Natural killer cell (primary cell): ENCODE measurements at regions not wholly inside any gene's neighbourhood (a gene's known extent, or its start where the extent isn't known, plus 50 kb on each side); places are given as distances from the start of the nearest gene placed in this dataset.

ENCODE experiments used
- ATAC-seq, 3 donors: fragments of 150-1000 bp in 2 of 3; fragments of 200-7000 bp in 1 of 3; cut with Tn5 transposase; 1 replicate in 1 of 3; 2 replicates in 2 of 3; pipeline ENCODE4 v1.10.0; 2021; ENCODE audit warnings: mild to moderate bottlenecking in 2 of 3, moderate library complexity in 2 of 3
- DNase-seq, 2 donors: peaks; one replicate each; pipeline versions ENCODE4 v3.0.0 to v3.0.0-alpha.2; 2013 to 2021; ENCODE audit warnings: mixed read lengths in 1 of 2
- H3K27ac ChIP-seq: one replicate; pipeline ENCODE4 v1.5.1; 2013; ENCODE audit warnings: mild to moderate bottlenecking, low read length
- H3K27me3 ChIP-seq: one replicate; pipeline ENCODE4 v1.6.1; 2013; ENCODE audit warnings: low read length; ENCODE audit not compliant: control insufficient read depth, insufficient read depth
- H3K36me3 ChIP-seq: one replicate; pipeline ENCODE4 v1.6.1; 2013; ENCODE audit warnings: low read length; ENCODE audit not compliant: control insufficient read depth, insufficient read depth
- H3K4me1 ChIP-seq: one replicate; pipeline ENCODE4 v1.6.1; 2013; ENCODE audit warnings: low read length; ENCODE audit not compliant: control insufficient read depth, insufficient read depth
- H3K4me3 ChIP-seq: one replicate; pipeline ENCODE4 v1.5.1; 2013; ENCODE audit warnings: low read length
- H3K9me3 ChIP-seq: one replicate; pipeline ENCODE4 v1.6.1; 2013; ENCODE audit warnings: low read length; ENCODE audit not compliant: control insufficient read depth, insufficient read depth
- H3K27ac Mint-ChIP-seq, 2 donors: one replicate each; pipeline ENCODE4 v1.8.0; 2022; ENCODE audit warnings: mild to moderate bottlenecking in 2 of 2, mixed read lengths in 2 of 2, moderate library complexity in 1 of 2
- H3K27me3 Mint-ChIP-seq, 2 donors: one replicate each; pipeline ENCODE4 v1.8.0; 2022; ENCODE audit warnings: low read depth in 2 of 2, mixed read lengths in 2 of 2
- H3K36me3 Mint-ChIP-seq: one replicate; pipeline ENCODE4 v1.8.0; 2022; ENCODE audit warnings: mixed read lengths
- H3K4me1 Mint-ChIP-seq, 2 donors: one replicate each; pipeline ENCODE4 v1.8.0; 2022; ENCODE audit warnings: mixed read lengths in 2 of 2
- H3K4me3 Mint-ChIP-seq: one replicate; pipeline ENCODE4 v1.8.0; 2022; ENCODE audit warnings: mild to moderate bottlenecking, moderate library complexity, mixed read lengths
- H3K9me3 Mint-ChIP-seq, 2 donors: one replicate each; pipeline ENCODE4 v1.8.0; 2022; ENCODE audit warnings: mixed read lengths in 2 of 2
- WGBS: methylation state at CpG from one replicate; pipeline ENCODE4 v1.1.7; 2013; ENCODE audit warnings: missing lambda C conversion rate; ENCODE audit not compliant: insufficient coverage; 5-methylcytosine and 5-hydroxymethylcytosine counted together
- intact Hi-C: fragments of 100-400 bp; cut with micrococcal nuclease; formaldehyde crosslinking; loops from one replicate; pipeline ENCODE4 v1.14.2; 2022
- TF ChIP-seq, protein P1 (sequence below): fragments of 200-600 bp; IDR thresholded peaks from one replicate; pipeline ENCODE4 v1.8.0; 2022; ENCODE audit warnings: antibody characterized with exemption

DNA sequence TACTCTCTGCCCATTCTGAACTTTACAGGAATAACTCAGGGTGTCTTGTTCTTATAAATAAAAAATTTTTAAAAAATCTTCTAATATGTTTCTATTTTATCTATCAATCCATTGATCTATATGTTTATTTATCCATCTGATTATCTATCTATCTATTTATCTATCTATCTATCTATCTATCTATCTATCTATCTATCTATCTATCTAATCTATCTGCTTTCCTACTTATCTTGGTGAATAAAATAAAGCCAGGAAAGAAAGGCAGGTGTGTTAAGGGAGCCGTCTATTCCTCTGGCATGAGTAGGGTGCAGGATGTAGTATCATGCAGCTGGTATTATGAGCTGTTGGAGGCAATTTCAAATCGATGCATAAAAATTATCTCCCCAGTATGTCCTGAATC, 153.0 kb downstream of the FOXA2 start:
- Mint-ChIP-seq H3K36me3 (no peaks in the 10 kb centered on the region), H3K9me3 (peaks cover 0 to 2% of the 10 kb centered on the region in 2 donors), H3K27ac (no peak overlapping the region), H3K4me1 (no peaks in the 10 kb centered on the region), H3K27me3 (no peaks in the 10 kb centered on the region), H3K4me3 (no peak overlapping the region)
- no peak overlapping the region for H3K4me3 ChIP-seq
- TF ChIP-seq, protein P1, sequence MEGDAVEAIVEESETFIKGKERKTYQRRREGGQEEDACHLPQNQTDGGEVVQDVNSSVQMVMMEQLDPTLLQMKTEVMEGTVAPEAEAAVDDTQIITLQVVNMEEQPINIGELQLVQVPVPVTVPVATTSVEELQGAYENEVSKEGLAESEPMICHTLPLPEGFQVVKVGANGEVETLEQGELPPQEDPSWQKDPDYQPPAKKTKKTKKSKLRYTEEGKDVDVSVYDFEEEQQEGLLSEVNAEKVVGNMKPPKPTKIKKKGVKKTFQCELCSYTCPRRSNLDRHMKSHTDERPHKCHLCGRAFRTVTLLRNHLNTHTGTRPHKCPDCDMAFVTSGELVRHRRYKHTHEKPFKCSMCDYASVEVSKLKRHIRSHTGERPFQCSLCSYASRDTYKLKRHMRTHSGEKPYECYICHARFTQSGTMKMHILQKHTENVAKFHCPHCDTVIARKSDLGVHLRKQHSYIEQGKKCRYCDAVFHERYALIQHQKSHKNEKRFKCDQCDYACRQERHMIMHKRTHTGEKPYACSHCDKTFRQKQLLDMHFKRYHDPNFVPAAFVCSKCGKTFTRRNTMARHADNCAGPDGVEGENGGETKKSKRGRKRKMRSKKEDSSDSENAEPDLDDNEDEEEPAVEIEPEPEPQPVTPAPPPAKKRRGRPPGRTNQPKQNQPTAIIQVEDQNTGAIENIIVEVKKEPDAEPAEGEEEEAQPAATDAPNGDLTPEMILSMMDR, result no peak
- WGBS, result 100% methylated on average over 2 of the region's 2 CpGs
- ATAC-seq, result no peak
- H3K9me3 ChIP-seq, result no peaks in the 10 kb centered on the region
- DNase-seq, result no peak
- intact Hi-C loops, result no loop called here
- H3K36me3 ChIP-seq, result no peaks in the 10 kb centered on the region
- no peaks in the 10 kb centered on the region for H3K4me1 ChIP-seq
- no peaks in the 10 kb centered on the region for H3K27me3 ChIP-seq
- no peak overlapping the region for H3K27ac ChIP-seq

DNA sequence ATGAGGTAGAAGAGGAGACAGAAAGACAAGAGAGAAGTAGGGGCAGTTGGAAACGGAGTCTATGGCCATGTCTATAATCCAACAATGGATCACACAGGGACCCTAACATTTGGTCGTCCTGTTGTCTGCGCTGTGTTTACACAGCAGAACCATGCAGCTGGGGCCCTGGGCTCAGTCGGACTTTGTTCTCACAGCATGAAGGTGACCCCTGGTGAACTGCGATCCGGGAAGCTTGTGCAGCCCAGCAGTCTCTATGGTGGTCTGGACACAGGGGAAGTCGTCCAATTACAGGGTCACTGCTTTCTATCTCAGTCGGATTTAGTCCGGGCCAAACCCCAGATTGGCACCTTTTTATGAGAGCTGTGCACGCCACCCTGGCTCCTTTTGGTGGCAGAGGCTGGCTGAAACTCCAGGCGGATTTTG, 153.6 kb downstream of the FOXA2 start:
- Histone ChIP-seq H3K9me3 (no peaks in the 10 kb centered on the region), H3K4me1 (no peaks in the 10 kb centered on the region), H3K27me3 (no peaks in the 10 kb centered on the region), H3K4me3 (no peak overlapping the region), H3K36me3 (no peaks in the 10 kb centered on the region), H3K27ac (no peak overlapping the region)
- no peaks in the 10 kb centered on the region for H3K27me3 Mint-ChIP-seq
- no peaks in the 10 kb centered on the region for H3K4me1 Mint-ChIP-seq
- no peak overlapping the region for H3K27ac Mint-ChIP-seq
- intact Hi-C loops, result no loop called here
- WGBS, result 81% methylated on average over 11 of the region's 11 CpGs
- DNase-seq (no peak), ATAC-seq (no peak)
- peaks cover 0 to 2% of the 10 kb centered on the region in 2 donors for H3K9me3 Mint-ChIP-seq
- no peaks in the 10 kb centered on the region for H3K36me3 Mint-ChIP-seq
- no peak overlapping the region for H3K4me3 Mint-ChIP-seq
- TF ChIP-seq, protein P1, result no peak

DNA sequence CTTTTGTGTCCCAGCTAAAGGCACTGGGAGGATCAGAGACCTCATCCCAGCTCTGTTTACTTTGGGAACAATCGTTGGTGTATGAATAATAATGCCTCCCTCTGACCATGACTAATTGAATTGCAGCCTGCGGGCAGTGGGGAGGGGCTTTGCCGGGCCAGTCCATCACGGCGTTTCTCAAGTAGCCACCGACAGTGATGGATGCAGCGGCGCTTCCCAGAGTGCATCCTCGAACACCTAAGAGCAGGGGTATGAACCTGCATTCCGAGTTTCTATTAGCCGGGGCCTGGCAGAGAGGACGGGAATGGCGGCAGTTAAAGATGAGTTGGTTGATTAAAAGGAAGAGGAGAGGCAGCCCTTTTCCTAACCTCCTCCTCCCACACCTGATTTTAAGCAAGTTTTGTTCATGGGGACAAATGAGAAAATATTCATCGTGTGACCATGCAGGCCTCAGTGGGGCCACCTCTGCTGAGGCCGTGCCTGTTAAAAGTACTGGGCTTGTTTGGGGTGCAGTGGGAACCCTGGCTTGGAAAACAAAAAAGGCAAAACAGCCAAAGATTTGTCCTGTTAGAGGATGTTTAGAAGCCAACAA, 154.1 kb downstream of the FOXA2 start:
- Mint-ChIP-seq H3K36me3 (no peaks in the 10 kb centered on the region), H3K4me1 (no peaks in the 10 kb centered on the region), H3K27ac (no peak overlapping the region), H3K9me3 (peaks cover 0 to 2% of the 10 kb centered on the region in 2 donors), H3K27me3 (no peaks in the 10 kb centered on the region), H3K4me3 (no peak overlapping the region)
- 71% methylated on average over 13 of the region's 15 CpGs for WGBS
- TF ChIP-seq, protein P1, result no peak
- Histone ChIP-seq H3K9me3 (no peaks in the 10 kb centered on the region), H3K27me3 (no peaks in the 10 kb centered on the region), H3K4me3 (no peak overlapping the region), H3K27ac (no peak overlapping the region), H3K36me3 (no peaks in the 10 kb centered on the region), H3K4me1 (no peaks in the 10 kb centered on the region)
- intact Hi-C loops, result no loop called here
- ATAC-seq (no peak), DNase-seq (no peak)
